ENCODE measurements at regions not wholly inside any gene's neighbourhood (a gene's known extent, or its start where the extent isn't known, plus 50 kb on each side); places are given as distances from the start of the nearest gene placed in this dataset.

GRCh38 chr5:58043032-58043945 lies 416.6 kb downstream of the PLK2 start:
- Mint-ChIP-seq H3K36me3 (no peaks in the 10 kb centered on the region), H3K4me1 (ENCODE audit: low read depth) (no peaks in the 10 kb centered on the region), H3K4me3 (no peak overlapping the region), H3K9me3 (ENCODE audit: low read depth) (no peaks in the 10 kb centered on the region), H3K27me3 (no peaks in the 10 kb centered on the region), H3K27ac (no peak overlapping the region)

- H3K4me3 Mint-ChIP-seq = no peak overlapping the region
- no peaks in the 10 kb centered on the region for H3K9me3 Mint-ChIP-seq (ENCODE audit: low read depth)
- H3K36me3 Mint-ChIP-seq = no peaks in the 10 kb centered on the region
- no peaks in the 10 kb centered on the region for H3K27me3 Mint-ChIP-seq
- H3K27ac Mint-ChIP-seq = no peak overlapping the region
- H3K4me1 Mint-ChIP-seq (ENCODE audit: low read depth) = no peaks in the 10 kb centered on the region
These were observed 418.0 kb downstream of the PLK2 start for GRCh38 chr5:58041884-58042283.

- no peak overlapping the region for H3K4me3 Mint-ChIP-seq
- no peaks in the 10 kb centered on the region for H3K36me3 Mint-ChIP-seq
- H3K27ac Mint-ChIP-seq = no peak overlapping the region
- no peaks in the 10 kb centered on the region for H3K27me3 Mint-ChIP-seq
- H3K9me3 Mint-ChIP-seq (ENCODE audit: low read depth) = no peaks in the 10 kb centered on the region
- no peaks in the 10 kb centered on the region for H3K4me1 Mint-ChIP-seq (ENCODE audit: low read depth)
These were observed 419.0 kb downstream of the PLK2 start for GRCh38 chr5:58040846-58041245.

GRCh38 chr5:58040044-58040443 lies 419.8 kb downstream of the PLK2 start:
- H3K27ac Mint-ChIP-seq = no peak overlapping the region
- H3K4me1 Mint-ChIP-seq (ENCODE audit: low read depth) = no peaks in the 10 kb centered on the region
- H3K4me3 Mint-ChIP-seq = no peak overlapping the region
- no peaks in the 10 kb centered on the region for H3K36me3 Mint-ChIP-seq
- H3K9me3 Mint-ChIP-seq (ENCODE audit: low read depth) = no peaks in the 10 kb centered on the region
- no peaks in the 10 kb centered on the region for H3K27me3 Mint-ChIP-seq

- no peaks in the 10 kb centered on the region for H3K36me3 Mint-ChIP-seq
- H3K27me3 Mint-ChIP-seq = no peaks in the 10 kb centered on the region
- H3K4me1 Mint-ChIP-seq (ENCODE audit: low read depth) = no peaks in the 10 kb centered on the region
- H3K27ac Mint-ChIP-seq = no peak overlapping the region
- no peaks in the 10 kb centered on the region for H3K9me3 Mint-ChIP-seq (ENCODE audit: low read depth)
- no peak overlapping the region for H3K4me3 Mint-ChIP-seq
These were observed 422.0 kb downstream of the PLK2 start for GRCh38 chr5:58037899-58038298.

GRCh38 chr5:58025809-58026208 lies 434.1 kb downstream of the PLK2 start:
- H3K36me3 Mint-ChIP-seq = no peaks in the 10 kb centered on the region
- no peaks in the 10 kb centered on the region for H3K27me3 Mint-ChIP-seq
- no peaks in the 10 kb centered on the region for H3K9me3 Mint-ChIP-seq (ENCODE audit: low read depth)
- H3K4me3 Mint-ChIP-seq = no peak overlapping the region
- no peaks in the 10 kb centered on the region for H3K4me1 Mint-ChIP-seq (ENCODE audit: low read depth)
- H3K27ac Mint-ChIP-seq = no peak overlapping the region

- H3K4me1 Mint-ChIP-seq (ENCODE audit: low read depth) = no peaks in the 10 kb centered on the region
- no peaks in the 10 kb centered on the region for H3K27me3 Mint-ChIP-seq
- no peaks in the 10 kb centered on the region for H3K9me3 Mint-ChIP-seq (ENCODE audit: low read depth)
- H3K27ac Mint-ChIP-seq = no peak overlapping the region
- H3K4me3 Mint-ChIP-seq = no peak overlapping the region
- no peaks in the 10 kb centered on the region for H3K36me3 Mint-ChIP-seq
These were observed 435.7 kb downstream of the PLK2 start for GRCh38 chr5:58024151-58024550.

- Mint-ChIP-seq H3K27me3 (no peaks in the 10 kb centered on the region), H3K27ac (no peak overlapping the region)
These were observed 437.8 kb downstream of the PLK2 start for GRCh38 chr5:58022055-58022454.

GRCh38 chr5:58021466-58021865 lies 438.4 kb downstream of the PLK2 start:
- Mint-ChIP-seq H3K36me3 (no peaks in the 10 kb centered on the region), H3K27ac (no peak overlapping the region), H3K4me1 (ENCODE audit: low read depth) (no peaks in the 10 kb centered on the region), H3K9me3 (ENCODE audit: low read depth) (no peaks in the 10 kb centered on the region), H3K27me3 (no peaks in the 10 kb centered on the region), H3K4me3 (no peak overlapping the region)

More at GRCh38 chr5:58022055-58022454, 437.8 kb downstream of the PLK2 start:
- H3K36me3 Mint-ChIP-seq = no peaks in the 10 kb centered on the region
- no peaks in the 10 kb centered on the region for H3K4me1 Mint-ChIP-seq (ENCODE audit: low read depth)
- H3K4me3 Mint-ChIP-seq = no peak overlapping the region
- no peaks in the 10 kb centered on the region for H3K9me3 Mint-ChIP-seq (ENCODE audit: low read depth)

- Mint-ChIP-seq H3K4me3 (no peak overlapping the region), H3K27me3 (peaks cover 2% of the 10 kb centered on the region), H3K36me3 (no peaks in the 10 kb centered on the region), H3K9me3 (ENCODE audit: low read depth) (no peaks in the 10 kb centered on the region), H3K4me1 (ENCODE audit: low read depth) (no peaks in the 10 kb centered on the region), H3K27ac (no peak overlapping the region)
These were observed 440.3 kb downstream of the PLK2 start for GRCh38 chr5:58019614-58020013.

GRCh38 chr5:58018016-58018415 lies 441.9 kb downstream of the PLK2 start:
- H3K4me1 Mint-ChIP-seq (ENCODE audit: low read depth) = no peaks in the 10 kb centered on the region
- peaks cover 6% of the 10 kb centered on the region for H3K27me3 Mint-ChIP-seq
- H3K9me3 Mint-ChIP-seq (ENCODE audit: low read depth) = no peaks in the 10 kb centered on the region
- no peak overlapping the region for H3K4me3 Mint-ChIP-seq
- no peak overlapping the region for H3K27ac Mint-ChIP-seq
- H3K36me3 Mint-ChIP-seq = no peaks in the 10 kb centered on the region

- Mint-ChIP-seq H3K9me3 (ENCODE audit: low read depth) (no peaks in the 10 kb centered on the region), H3K27me3 (peaks cover 6% of the 10 kb centered on the region), H3K27ac (no peak overlapping the region), H3K4me1 (ENCODE audit: low read depth) (no peaks in the 10 kb centered on the region), H3K36me3 (no peaks in the 10 kb centered on the region), H3K4me3 (no peak overlapping the region)
These were observed 443.0 kb downstream of the PLK2 start for GRCh38 chr5:58016877-58017276.

GRCh38 chr5:58016358-58016757 lies 443.5 kb downstream of the PLK2 start:
- Mint-ChIP-seq H3K9me3 (ENCODE audit: low read depth) (no peaks in the 10 kb centered on the region), H3K4me1 (ENCODE audit: low read depth) (no peaks in the 10 kb centered on the region), H3K27me3 (peaks cover 6% of the 10 kb centered on the region), H3K36me3 (no peaks in the 10 kb centered on the region), H3K4me3 (no peak overlapping the region), H3K27ac (no peak overlapping the region)

- Mint-ChIP-seq H3K4me3 (no peak overlapping the region), H3K4me1 (ENCODE audit: low read depth) (no peaks in the 10 kb centered on the region), H3K9me3 (ENCODE audit: low read depth) (no peaks in the 10 kb centered on the region), H3K27me3 (peaks cover 6% of the 10 kb centered on the region), H3K36me3 (no peaks in the 10 kb centered on the region), H3K27ac (no peak overlapping the region)
These were observed 444.7 kb downstream of the PLK2 start for GRCh38 chr5:58015175-58015574.

GRCh38 chr5:58013542-58014258 lies 446.2 kb downstream of the PLK2 start:
- no peaks in the 10 kb centered on the region for H3K9me3 Mint-ChIP-seq (ENCODE audit: low read depth)

More at GRCh38 chr5:58013542-58014258, 446.2 kb downstream of the PLK2 start:
- no peaks in the 10 kb centered on the region for H3K36me3 Mint-ChIP-seq
- H3K27ac Mint-ChIP-seq = no peak overlapping the region
- H3K4me1 Mint-ChIP-seq (ENCODE audit: low read depth) = no peaks in the 10 kb centered on the region
- H3K27me3 Mint-ChIP-seq = peaks cover 6% of the 10 kb centered on the region
- H3K4me3 Mint-ChIP-seq = no peak overlapping the region
